HUES64 (cell line): ENCODE measurements at regions not wholly inside any gene's neighbourhood (a gene's known extent, or its start where the extent isn't known, plus 50 kb on each side); places are given as distances from the start of the nearest gene placed in this dataset.
"Not testable (repeated sequence)": the region's sequence is repeated elsewhere in the genome, so short reads cannot be mapped to it uniquely, and the experiment has no call there.

Experiments used
- H3K27ac ChIP-seq: 2 replicates; pipeline ENCODE4 v1.7.0; 2013; ENCODE audit warnings: low read depth, low read length, inconsistent platforms
- H3K27me3 ChIP-seq: 2 replicates; pipeline ENCODE4 v1.6.1; 2013; ENCODE audit warnings: mild to moderate bottlenecking, low read length; ENCODE audit not compliant: insufficient read depth
- H3K36me3 ChIP-seq: 2 replicates; pipeline ENCODE4 v1.6.1; 2013; ENCODE audit warnings: mild to moderate bottlenecking, low read length; ENCODE audit not compliant: insufficient read depth
- H3K4me1 ChIP-seq: 2 replicates; pipeline ENCODE4 v1.6.1; 2013; ENCODE audit warnings: mild to moderate bottlenecking, low read length, moderate library complexity; ENCODE audit not compliant: insufficient read depth
- H3K4me3 ChIP-seq: 2 replicates; pipeline ENCODE4 v1.5.1; 2013; ENCODE audit warnings: mild to moderate bottlenecking, low read length, moderate library complexity
- H3K9ac ChIP-seq: 2 replicates; pipeline ENCODE4 v1.6.1; 2013; ENCODE audit warnings: mild to moderate bottlenecking, low read depth, low read length
- H3K9me3 ChIP-seq: 2 replicates; pipeline ENCODE4 v1.6.1; 2013; ENCODE audit warnings: low read depth, low read length; ENCODE audit not compliant: insufficient read depth
- WGBS: fragments of 150-250, 120-280 bp; methylation state at CpG from one replicate; pipeline ENCODE4 v1.1.7; 2013; ENCODE audit warnings: missing lambda C conversion rate; 5-methylcytosine and 5-hydroxymethylcytosine counted together

DNA sequence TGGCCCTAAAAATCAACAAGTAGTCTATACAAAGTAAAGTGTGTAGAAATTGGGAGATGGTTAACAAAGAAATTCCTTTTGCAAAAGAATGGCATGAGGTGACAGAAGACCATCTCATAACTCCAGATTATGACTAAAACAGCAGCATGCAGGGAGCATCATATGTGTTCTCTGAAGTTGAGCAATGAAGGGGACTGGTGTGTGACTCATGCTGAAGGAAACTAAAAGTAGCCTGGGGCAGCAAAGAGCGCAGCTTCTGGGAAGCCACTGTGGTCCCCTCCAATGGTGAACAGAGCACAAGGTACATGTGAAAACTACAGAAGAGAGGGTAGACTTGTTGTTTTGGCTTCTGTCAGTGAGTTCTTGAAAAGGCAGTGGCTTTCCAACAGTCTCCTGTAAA lies 133.4 kb downstream of the MACC1 start:
- Histone ChIP-seq H3K4me1 (peaks cover 46% of the 10 kb centered on the region), H3K27ac (no peak overlapping the region), H3K27me3 (no peaks in the 10 kb centered on the region), H3K9me3 (no peaks in the 10 kb centered on the region), H3K36me3 (peaks cover 11% of the 10 kb centered on the region), H3K4me3 (no peak overlapping the region), H3K9ac (no peak overlapping the region)
- WGBS = 91% methylated on average over 1 of the region's 1 CpG

DNA sequence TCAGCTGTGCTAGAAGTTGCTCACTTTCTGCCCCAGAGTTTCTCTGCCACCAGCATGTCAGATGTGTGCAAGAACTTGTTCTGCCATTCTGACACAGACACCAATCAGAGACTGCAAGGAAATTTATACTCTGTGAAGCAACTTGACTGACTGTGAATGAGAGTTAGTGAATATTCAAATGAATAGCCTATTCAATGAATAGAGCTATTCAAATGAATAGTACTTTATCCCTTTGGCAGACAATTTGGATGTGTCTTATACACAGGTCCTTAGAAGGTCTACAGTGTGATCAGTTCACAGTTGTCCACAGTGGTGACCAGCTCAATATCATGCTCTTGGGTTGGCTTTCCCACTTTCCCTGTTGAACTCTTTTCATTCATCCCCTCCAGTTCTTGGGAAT lies 138.1 kb downstream of the MACC1 start:
- Histone ChIP-seq H3K9me3 (no peaks in the 10 kb centered on the region), H3K4me3 (no peak overlapping the region)

DNA sequence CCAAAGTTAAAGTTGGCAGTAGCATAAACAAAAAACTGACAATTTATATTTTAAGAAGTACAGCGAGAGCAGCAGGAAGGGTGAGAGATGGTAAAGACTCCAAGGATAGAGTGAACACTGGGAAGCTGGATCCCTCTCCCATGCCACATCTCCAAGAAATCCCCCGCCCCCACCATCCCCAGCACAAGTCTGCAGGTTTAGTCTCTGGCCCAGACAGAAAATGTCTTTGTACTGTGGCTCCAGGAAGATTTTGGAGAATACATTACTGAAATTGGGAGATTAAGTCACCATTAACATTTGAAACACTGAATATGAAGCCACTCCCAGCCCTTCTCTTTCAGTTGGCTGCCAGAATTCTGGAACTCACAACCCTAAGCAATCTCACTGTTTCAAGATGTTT lies 140.3 kb downstream of the MACC1 start:
- Histone ChIP-seq H3K9me3 (no peaks in the 10 kb centered on the region), H3K27ac (no peak overlapping the region), H3K4me1 (peaks cover 38% of the 10 kb centered on the region), H3K4me3 (no peak overlapping the region), H3K27me3 (no peaks in the 10 kb centered on the region), H3K36me3 (no peaks in the 10 kb centered on the region; the same call in 1 of the 2 replicates), H3K9ac (no peak overlapping the region)
- WGBS = 83% methylated on average over 1 of the region's 2 CpGs

More for the DNA sequence above, 138.1 kb downstream of the MACC1 start:
- no peak overlapping the region for H3K27ac ChIP-seq
- no peaks in the 10 kb centered on the region for H3K27me3 ChIP-seq
- peaks cover 50% of the 10 kb centered on the region for H3K4me1 ChIP-seq
- no peaks in the 10 kb centered on the region; the same call in 1 of the 2 replicates for H3K36me3 ChIP-seq
- no peak overlapping the region for H3K9ac ChIP-seq

DNA sequence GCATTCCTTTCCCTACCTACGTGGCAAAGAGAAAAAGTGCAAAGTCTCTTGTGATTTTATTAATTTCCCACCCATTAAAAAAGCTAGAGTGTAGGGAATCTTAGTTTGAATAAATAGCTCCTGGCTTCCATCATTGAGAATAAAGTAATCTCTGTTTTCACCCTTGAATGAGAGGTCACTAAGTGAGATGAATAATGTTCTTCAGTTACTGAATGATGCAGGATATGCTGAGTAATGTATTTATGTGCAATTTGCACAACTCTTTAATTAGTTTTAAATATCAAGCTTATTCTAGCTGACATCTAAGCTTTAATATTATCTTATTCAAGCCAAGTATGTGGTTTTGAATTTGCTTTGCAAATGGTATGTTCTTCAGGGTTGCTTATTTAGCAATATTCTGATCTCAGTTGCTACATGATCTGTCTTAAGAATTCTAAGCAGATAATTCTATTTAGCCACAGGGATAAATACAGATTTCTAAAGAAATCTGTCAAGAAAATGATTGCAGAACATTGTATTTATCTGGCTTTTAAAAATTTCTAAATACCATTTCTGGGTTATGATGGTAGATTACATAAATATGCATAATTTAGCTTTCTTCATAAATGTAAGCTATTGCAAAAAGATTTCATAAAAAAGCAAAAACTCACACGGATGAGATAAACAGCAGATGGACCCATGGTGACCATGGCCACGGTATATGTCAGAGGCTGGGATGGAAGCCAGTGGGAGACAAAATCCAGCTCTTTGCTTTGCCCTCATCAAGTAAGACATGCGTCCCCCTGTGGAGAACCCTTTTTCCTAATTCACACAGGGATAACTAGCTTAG lies 141.0 kb downstream of the MACC1 start:
- no peaks in the 10 kb centered on the region for H3K27me3 ChIP-seq
- H3K4me1 ChIP-seq = peaks cover 32% of the 10 kb centered on the region
- no peak overlapping the region for H3K27ac ChIP-seq
- H3K9ac ChIP-seq = no peak overlapping the region
- WGBS = 66% methylated on average over 3 of the region's 4 CpGs
- no peaks in the 10 kb centered on the region; the same call in 1 of the 2 replicates for H3K36me3 ChIP-seq
- no peak overlapping the region for H3K4me3 ChIP-seq
- no peaks in the 10 kb centered on the region for H3K9me3 ChIP-seq

DNA sequence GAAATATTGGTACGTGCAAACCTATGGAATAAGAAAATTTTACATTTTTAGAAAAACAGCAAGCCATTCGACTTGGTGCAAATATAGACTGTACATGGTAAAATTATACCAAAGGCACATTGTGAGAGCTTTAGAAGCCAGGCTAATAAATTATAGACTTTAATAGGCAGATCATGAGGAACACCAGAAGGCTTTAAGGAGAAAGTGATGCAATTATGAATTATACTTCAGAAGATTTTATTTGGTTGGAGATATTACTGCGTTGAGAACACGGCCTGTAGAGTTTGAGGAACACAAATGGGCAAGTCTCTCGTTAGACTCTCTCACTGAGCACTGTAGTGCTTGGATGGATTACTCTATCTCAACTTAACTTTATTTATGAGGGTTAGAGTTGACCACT lies 141.7 kb downstream of the MACC1 start:
- Histone ChIP-seq H3K27ac (no peak overlapping the region), H3K36me3 (no peaks in the 10 kb centered on the region; the same call in 1 of the 2 replicates), H3K4me1 (peaks cover 24% of the 10 kb centered on the region), H3K9me3 (no peaks in the 10 kb centered on the region), H3K27me3 (no peaks in the 10 kb centered on the region), H3K9ac (no peak overlapping the region), H3K4me3 (no peak overlapping the region)
- 96% methylated on average over 5 of the region's 5 CpGs for WGBS

DNA sequence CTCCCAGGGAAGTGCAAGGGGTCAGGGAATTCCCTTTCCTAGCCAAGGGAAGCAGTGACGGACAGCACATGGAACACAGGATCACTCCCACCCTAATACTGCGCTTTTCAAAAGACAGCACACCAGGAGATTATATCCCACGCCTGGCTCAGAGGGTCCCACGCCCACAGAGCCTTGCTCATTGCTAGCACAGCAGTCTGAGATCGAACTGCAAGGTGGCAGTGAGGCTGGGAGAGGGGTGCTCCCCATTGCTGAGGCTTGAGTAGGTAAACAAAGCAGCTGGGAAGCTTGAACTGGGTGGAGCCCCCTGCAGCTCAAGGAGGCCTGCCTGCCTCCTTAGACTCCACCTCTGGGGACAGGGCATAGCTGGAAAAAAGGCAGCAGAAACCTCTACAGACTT lies 149.2 kb downstream of the MACC1 start:
- peaks cover 13% of the 10 kb centered on the region for H3K4me1 ChIP-seq
- not testable (repeated sequence) for H3K4me3 ChIP-seq, H3K27me3 ChIP-seq, H3K27ac ChIP-seq, H3K9ac ChIP-seq
- H3K9me3 ChIP-seq = peaks cover 18% of the 10 kb centered on the region
- 93% methylated on average over 5 of the region's 5 CpGs for WGBS
- H3K36me3 ChIP-seq = peaks cover 18% of the 10 kb centered on the region

DNA sequence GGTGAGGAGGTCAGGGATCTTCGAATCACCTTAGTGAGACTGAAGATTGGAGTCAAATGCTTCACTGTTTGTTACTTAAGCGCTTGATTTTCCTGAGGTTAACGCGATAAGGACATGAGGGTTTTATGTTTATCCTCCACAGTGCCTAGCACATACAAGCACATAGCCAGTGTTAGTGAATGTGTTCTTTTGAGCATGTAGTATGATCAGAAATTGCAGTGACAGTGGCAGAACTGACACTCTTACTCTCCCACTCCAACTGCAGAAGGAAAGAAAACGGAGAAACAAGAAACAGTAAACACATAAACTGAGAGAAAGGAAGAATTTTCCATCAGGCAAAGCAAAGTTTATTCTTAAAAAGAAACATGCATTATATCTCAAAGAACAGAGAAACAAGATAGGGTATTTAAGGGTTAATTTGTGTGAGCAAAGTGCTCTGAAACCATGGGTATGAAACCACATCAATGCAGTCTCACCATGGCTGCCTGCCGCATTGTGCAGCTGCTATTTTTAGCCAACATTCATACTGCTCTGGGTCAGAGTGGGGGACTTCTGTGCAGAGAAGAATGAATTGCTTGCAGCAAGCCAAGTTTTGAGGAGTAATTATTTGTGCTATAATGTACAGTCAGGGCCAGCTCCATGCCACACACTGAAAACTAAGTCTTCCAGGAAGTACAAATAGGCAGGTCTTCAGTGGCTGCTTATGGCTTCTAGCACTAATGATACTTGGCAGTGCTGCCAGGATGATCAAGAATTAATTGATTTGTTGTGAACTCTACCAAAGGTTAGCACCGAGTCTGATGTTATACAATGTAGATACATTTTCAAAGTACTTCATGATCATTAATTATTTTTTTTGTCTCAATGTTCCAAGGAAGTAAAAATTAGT lies 152.0 kb downstream of the MACC1 start:
- H3K36me3 ChIP-seq = peaks cover 19% of the 10 kb centered on the region
- WGBS = 90% methylated on average over 5 of the region's 7 CpGs
- peaks cover 13% of the 10 kb centered on the region for H3K4me1 ChIP-seq
- no peaks in the 10 kb centered on the region for H3K27me3 ChIP-seq
- no peak overlapping the region for H3K4me3 ChIP-seq
- 0 out of 2 replicates have a peak overlapping the region, but pooled peaks have one; percentile 4 for H3K9ac ChIP-seq
- H3K27ac ChIP-seq = peak overlapping the region; percentile 39
- H3K9me3 ChIP-seq = peaks cover 24% of the 10 kb centered on the region

DNA sequence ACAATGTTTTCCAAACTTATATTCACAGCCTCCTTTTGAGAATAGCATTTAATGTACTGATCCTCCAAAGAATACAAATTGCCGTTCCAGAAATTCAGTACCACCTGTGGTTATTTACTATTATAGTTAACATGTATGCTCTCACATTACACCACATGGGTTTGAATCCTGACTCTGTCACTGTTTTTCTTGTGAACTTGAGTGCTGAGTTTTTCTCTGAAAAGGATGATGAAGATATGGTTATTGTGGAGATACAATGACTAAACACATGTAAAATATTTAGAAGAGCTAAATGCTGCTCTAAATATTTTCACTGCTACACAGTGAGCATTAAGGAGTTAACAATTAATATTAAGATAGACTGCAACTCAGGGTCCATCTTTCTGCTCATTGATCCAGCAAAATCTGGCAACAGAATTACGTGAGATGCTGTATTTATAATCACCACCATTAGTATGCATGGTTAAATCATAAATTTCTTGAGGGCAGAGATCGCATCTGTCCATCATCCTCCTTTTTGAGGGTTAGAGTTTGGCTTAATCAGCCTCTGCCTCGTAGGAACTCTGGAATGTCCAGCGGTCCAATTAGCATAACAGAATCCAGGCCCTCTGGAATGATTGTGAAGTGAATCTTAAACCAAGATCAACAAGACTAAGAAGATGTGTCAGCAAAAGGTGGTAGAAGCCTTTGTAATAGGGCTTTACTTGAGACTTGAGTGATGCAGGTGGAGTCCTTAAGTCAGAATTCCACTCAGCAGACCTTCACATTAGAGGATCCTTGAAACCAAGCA lies 152.8 kb downstream of the MACC1 start:
- peaks cover 21% of the 10 kb centered on the region for H3K36me3 ChIP-seq
- 85% methylated on average over 4 of the region's 5 CpGs for WGBS
- H3K4me3 ChIP-seq = no peak overlapping the region
- H3K9ac ChIP-seq = no peak overlapping the region
- H3K27ac ChIP-seq = peak overlapping the region; percentile 39; the same call in 1 of the 2 replicates
- H3K4me1 ChIP-seq = peaks cover 13% of the 10 kb centered on the region
- H3K27me3 ChIP-seq = no peaks in the 10 kb centered on the region
- H3K9me3 ChIP-seq = peaks cover 24% of the 10 kb centered on the region

DNA sequence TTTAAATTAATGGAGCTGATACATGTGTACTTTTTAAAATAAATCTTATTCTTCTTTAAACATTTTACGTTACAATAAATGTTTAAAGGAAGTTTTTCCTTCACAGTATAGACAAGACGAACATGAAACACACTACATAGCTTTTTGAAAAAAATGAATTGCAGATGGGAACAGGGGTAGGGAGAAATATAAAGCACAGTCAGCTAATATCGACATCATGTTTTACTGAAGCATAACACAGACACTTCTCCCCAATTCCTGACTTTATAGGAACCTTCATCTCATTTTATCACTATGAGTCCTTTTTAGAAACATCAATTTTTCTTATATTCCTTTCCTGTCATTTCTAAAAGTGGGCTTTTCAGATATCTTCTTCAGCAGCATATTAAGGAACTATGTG lies 153.5 kb downstream of the MACC1 start:
- H3K27me3 ChIP-seq = no peaks in the 10 kb centered on the region
- peaks cover 24% of the 10 kb centered on the region for H3K9me3 ChIP-seq
- peaks cover 21% of the 10 kb centered on the region for H3K36me3 ChIP-seq
- no peak overlapping the region for H3K27ac ChIP-seq
- H3K4me3 ChIP-seq = no peak overlapping the region
- H3K4me1 ChIP-seq = peaks cover 13% of the 10 kb centered on the region
- WGBS = 97% methylated on average over 1 of the region's 3 CpGs
- no peak overlapping the region for H3K9ac ChIP-seq

DNA sequence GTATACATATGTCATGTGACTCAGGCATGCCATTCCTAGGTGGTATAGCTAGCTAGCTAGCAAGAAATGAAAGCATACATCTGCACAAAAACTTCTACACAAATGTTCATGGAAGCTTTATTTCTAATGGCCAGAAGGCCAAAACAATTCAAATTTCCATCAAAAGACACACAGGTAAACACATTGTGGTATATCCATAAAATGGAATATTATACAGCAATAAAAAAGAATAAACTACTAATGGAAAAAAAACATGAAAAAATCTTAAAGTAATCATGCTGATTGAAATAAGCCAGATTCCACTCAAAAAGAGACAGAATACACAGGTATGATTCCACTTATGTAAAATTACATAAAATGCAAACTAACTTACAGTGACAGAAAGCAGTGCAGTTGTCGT lies 154.3 kb downstream of the MACC1 start:
- Histone ChIP-seq H3K9ac (no peak overlapping the region), H3K9me3 (peaks cover 18% of the 10 kb centered on the region), H3K36me3 (peaks cover 21% of the 10 kb centered on the region), H3K4me1 (peaks cover 13% of the 10 kb centered on the region), H3K27ac (no peak overlapping the region), H3K27me3 (no peaks in the 10 kb centered on the region), H3K4me3 (no peak overlapping the region)
- WGBS = 100% methylated on average over 1 of the region's 1 CpG
